H1 (cell line): ENCODE measurements at regions not wholly inside any gene's neighbourhood (a gene's known extent, or its start where the extent isn't known, plus 50 kb on each side); places are given as distances from the start of the nearest gene placed in this dataset.

Experiments
- CBX8 ChIP-seq: fragments of 300-800, 300-1000 bp; sonication (generic); IDR thresholded peaks from 2 replicates; pipeline ENCODE4 v1.7.1; 2016; ENCODE audit warnings: low read depth, low read length, borderline replicate concordance
- CHD2 ChIP-seq: IDR thresholded peaks from 2 replicates; pipeline ENCODE4 v1.6.1; 2012; ENCODE audit warnings: low read length, improper control_type of control experiment
- HDAC6 ChIP-seq: IDR thresholded peaks from one replicate; pipeline ENCODE4 v1.7.1; 2012; ENCODE audit warnings: low read depth, mild to moderate bottlenecking, inconsistent platforms, low read length, moderate library complexity
- KDM4A ChIP-seq: IDR thresholded peaks from one replicate; pipeline ENCODE4 v1.7.1; 2012; ENCODE audit warnings: low read depth, mild to moderate bottlenecking, moderate library complexity, low read length, inconsistent platforms; ENCODE audit not compliant: severe bottlenecking
- POLR2AphosphoS5 ChIP-seq: IDR thresholded peaks from 2 replicates; pipeline ENCODE4 v1.6.1; 2011; ENCODE audit warnings: low read depth, low read length
- RAD21 ChIP-seq, 2 experiments: IDR thresholded peaks in 1 of 2; conservative IDR thresholded peaks in 1 of 2; 2 replicates each; pipeline ENCODE4 v1.6.1; 2011; ENCODE audit warnings: low read depth in 2 of 2, low read length in 2 of 2, improper control_type of control experiment in 1 of 2, inconsistent platforms in 1 of 2, mild to moderate bottlenecking in 1 of 2, moderate library complexity in 1 of 2
- RBBP5 ChIP-seq: IDR thresholded peaks from 2 replicates; pipeline ENCODE4 v1.7.1; 2012; ENCODE audit warnings: low read depth, mild to moderate bottlenecking, inconsistent platforms, low read length, moderate library complexity, borderline replicate concordance
- SP2 ChIP-seq: IDR thresholded peaks from 2 replicates; pipeline ENCODE4 v1.6.1; 2012; ENCODE audit warnings: mild to moderate bottlenecking, low read length, inconsistent platforms
- TF ChIP-seq, protein P1 (sequence below): fragments of 300-600 bp; sonication (generic); IDR thresholded peaks from 2 replicates; pipeline ENCODE4 v1.7.1; 2012; ENCODE audit warnings: low read length, moderate library complexity, mild to moderate bottlenecking, inconsistent platforms; ENCODE audit not compliant: insufficient replicate concordance
- TF ChIP-seq, protein P2 (sequence below): IDR thresholded peaks from 2 replicates; pipeline ENCODE4 v1.6.1; 2012; ENCODE audit warnings: inconsistent platforms
- TF ChIP-seq, protein P3 (sequence below): IDR thresholded peaks from 2 replicates; pipeline ENCODE4 v1.6.1; 2012; ENCODE audit warnings: inconsistent platforms

DNA sequence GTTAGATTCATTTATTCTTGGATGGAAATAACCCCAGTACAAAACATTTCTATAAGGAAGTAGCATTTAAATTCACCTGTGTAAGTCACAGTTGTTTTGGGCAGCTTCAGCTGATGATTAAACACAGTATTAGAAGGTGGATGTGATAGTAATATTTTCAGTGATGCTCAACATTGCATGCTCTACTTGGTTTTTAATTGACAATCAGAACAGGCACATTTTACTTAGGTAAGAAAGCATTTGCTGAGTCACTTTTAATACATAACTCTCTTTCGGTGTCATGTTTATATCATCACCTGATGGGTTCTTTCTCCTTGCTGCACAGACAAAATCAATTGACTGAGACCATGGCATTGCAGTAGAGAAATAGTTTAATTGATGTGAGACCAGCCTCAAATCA, 80.7 kb downstream of the CMAS start (continued):
- TF ChIP-seq, protein P1, sequence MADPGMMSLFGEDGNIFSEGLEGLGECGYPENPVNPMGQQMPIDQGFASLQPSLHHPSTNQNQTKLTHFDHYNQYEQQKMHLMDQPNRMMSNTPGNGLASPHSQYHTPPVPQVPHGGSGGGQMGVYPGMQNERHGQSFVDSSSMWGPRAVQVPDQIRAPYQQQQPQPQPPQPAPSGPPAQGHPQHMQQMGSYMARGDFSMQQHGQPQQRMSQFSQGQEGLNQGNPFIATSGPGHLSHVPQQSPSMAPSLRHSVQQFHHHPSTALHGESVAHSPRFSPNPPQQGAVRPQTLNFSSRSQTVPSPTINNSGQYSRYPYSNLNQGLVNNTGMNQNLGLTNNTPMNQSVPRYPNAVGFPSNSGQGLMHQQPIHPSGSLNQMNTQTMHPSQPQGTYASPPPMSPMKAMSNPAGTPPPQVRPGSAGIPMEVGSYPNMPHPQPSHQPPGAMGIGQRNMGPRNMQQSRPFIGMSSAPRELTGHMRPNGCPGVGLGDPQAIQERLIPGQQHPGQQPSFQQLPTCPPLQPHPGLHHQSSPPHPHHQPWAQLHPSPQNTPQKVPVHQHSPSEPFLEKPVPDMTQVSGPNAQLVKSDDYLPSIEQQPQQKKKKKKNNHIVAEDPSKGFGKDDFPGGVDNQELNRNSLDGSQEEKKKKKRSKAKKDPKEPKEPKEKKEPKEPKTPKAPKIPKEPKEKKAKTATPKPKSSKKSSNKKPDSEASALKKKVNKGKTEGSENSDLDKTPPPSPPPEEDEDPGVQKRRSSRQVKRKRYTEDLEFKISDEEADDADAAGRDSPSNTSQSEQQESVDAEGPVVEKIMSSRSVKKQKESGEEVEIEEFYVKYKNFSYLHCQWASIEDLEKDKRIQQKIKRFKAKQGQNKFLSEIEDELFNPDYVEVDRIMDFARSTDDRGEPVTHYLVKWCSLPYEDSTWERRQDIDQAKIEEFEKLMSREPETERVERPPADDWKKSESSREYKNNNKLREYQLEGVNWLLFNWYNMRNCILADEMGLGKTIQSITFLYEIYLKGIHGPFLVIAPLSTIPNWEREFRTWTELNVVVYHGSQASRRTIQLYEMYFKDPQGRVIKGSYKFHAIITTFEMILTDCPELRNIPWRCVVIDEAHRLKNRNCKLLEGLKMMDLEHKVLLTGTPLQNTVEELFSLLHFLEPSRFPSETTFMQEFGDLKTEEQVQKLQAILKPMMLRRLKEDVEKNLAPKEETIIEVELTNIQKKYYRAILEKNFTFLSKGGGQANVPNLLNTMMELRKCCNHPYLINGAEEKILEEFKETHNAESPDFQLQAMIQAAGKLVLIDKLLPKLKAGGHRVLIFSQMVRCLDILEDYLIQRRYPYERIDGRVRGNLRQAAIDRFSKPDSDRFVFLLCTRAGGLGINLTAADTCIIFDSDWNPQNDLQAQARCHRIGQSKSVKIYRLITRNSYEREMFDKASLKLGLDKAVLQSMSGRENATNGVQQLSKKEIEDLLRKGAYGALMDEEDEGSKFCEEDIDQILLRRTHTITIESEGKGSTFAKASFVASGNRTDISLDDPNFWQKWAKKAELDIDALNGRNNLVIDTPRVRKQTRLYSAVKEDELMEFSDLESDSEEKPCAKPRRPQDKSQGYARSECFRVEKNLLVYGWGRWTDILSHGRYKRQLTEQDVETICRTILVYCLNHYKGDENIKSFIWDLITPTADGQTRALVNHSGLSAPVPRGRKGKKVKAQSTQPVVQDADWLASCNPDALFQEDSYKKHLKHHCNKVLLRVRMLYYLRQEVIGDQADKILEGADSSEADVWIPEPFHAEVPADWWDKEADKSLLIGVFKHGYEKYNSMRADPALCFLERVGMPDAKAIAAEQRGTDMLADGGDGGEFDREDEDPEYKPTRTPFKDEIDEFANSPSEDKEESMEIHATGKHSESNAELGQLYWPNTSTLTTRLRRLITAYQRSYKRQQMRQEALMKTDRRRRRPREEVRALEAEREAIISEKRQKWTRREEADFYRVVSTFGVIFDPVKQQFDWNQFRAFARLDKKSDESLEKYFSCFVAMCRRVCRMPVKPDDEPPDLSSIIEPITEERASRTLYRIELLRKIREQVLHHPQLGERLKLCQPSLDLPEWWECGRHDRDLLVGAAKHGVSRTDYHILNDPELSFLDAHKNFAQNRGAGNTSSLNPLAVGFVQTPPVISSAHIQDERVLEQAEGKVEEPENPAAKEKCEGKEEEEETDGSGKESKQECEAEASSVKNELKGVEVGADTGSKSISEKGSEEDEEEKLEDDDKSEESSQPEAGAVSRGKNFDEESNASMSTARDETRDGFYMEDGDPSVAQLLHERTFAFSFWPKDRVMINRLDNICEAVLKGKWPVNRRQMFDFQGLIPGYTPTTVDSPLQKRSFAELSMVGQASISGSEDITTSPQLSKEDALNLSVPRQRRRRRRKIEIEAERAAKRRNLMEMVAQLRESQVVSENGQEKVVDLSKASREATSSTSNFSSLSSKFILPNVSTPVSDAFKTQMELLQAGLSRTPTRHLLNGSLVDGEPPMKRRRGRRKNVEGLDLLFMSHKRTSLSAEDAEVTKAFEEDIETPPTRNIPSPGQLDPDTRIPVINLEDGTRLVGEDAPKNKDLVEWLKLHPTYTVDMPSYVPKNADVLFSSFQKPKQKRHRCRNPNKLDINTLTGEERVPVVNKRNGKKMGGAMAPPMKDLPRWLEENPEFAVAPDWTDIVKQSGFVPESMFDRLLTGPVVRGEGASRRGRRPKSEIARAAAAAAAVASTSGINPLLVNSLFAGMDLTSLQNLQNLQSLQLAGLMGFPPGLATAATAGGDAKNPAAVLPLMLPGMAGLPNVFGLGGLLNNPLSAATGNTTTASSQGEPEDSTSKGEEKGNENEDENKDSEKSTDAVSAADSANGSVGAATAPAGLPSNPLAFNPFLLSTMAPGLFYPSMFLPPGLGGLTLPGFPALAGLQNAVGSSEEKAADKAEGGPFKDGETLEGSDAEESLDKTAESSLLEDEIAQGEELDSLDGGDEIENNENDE: no peak
- TF ChIP-seq CBX8 (no peak), POLR2AphosphoS5 (no peak), HDAC6 (no peak), KDM4A (no peak), RBBP5 (no peak), CHD2 (no peak), SP2 (no peak), RAD21 (IDR thresholded peaks at IDR 0.05 in 1 of 2, conservative IDR thresholded peaks at IDR 0.05 in 1 of 2; ENCODE audit: low read depth in 2 of 2, low read length in 2 of 2) (no peak)
- TF ChIP-seq, protein P2, sequence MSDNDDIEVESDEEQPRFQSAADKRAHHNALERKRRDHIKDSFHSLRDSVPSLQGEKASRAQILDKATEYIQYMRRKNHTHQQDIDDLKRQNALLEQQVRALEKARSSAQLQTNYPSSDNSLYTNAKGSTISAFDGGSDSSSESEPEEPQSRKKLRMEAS: no peak
- TF ChIP-seq, protein P3, sequence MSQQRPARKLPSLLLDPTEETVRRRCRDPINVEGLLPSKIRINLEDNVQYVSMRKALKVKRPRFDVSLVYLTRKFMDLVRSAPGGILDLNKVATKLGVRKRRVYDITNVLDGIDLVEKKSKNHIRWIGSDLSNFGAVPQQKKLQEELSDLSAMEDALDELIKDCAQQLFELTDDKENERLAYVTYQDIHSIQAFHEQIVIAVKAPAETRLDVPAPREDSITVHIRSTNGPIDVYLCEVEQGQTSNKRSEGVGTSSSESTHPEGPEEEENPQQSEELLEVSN: no peak
